Heart left ventricle (tissue), 13 donors: ENCODE measurements at regions not wholly inside any gene's neighbourhood (a gene's known extent, or its start where the extent isn't known, plus 50 kb on each side); places are given as distances from the start of the nearest gene placed in this dataset.

ENCODE experiments used
- CTCF ChIP-seq, 12 donors: fragments of 200-600 bp; sonication (generic) in 4 of 12; IDR thresholded peaks; one replicate each; pipeline versions ENCODE4 v1.5.0 to v1.8.0; 2018 to 2022; ENCODE audit warnings: antibody characterized with exemption in 12 of 12, mild to moderate bottlenecking in 5 of 12
- POLR2A ChIP-seq, 2 donors: fragments of 450-650 bp; IDR thresholded peaks; one replicate each; pipeline ENCODE4 v1.6.1; 2017; ENCODE audit warnings: antibody characterized with exemption in 2 of 2, mild to moderate bottlenecking in 2 of 2, moderate library complexity in 2 of 2
- donor health status: ischemic (EF 13 %, LVEDD 7.1; RV severe dilation, severe dysfunction).
- donor health status: DM: no; HTN: yes; CAD: no.
- donor health status: DM: no; HTN: no; CAD: no.
- donor health status: ischemic (EF 25% LVEDD 6.9; RV normal size, moderate dysfunction).
- donor health status: ischemic (EF 25% LVEDD 5.7; RV mildly dilated, moderate dysfunction).
- donor health status: ischemic (EF 35%, LVEDD 5.7; RV mildly dilated, moderate dysfunction).
- donor health status: nonischemic (EF 11% LVEDD 7.7; RV severe dilation, severe dysfunction).
- donor health status: DM: yes; HTN: yes; CAD: no.
- donor health status: PGD.
- donor health status: ischemic (EF 29% LVEDD 5.4; RV normal size, mild dysfunction).
- donor health status: nonischemic (EF 23%, LVEDD 6.1; RV moderate dilation, normal function).

- TF ChIP-seq CTCF (IDR thresholded peaks at IDR 0.05) (no peak), POLR2A (IDR thresholded peaks at IDR 0.05) (no peak)
Observed at GRCh38 chr1:70760154-70760553, 287.5 kb downstream of the PTGER3 start.
